Esophagus muscularis mucosa (tissue), 4 donors: ENCODE measurements at regions not wholly inside any gene's neighbourhood (a gene's known extent, or its start where the extent isn't known, plus 50 kb on each side); places are given as distances from the start of the nearest gene placed in this dataset.

Experiments
- DNase-seq: peaks from one replicate; pipeline ENCODE4 v3.0.0-alpha.2; 2017; ENCODE audit errors: extremely low spot score
- H3K27ac ChIP-seq, 4 donors: fragments of 200-600 bp; sonication (generic); replicated peaks in 1 of 4; 1 replicate in 3 of 4; 2 replicates in 1 of 4; pipeline ENCODE4 v1.5.1; 2016 to 2019; ENCODE audit warnings: mild to moderate bottlenecking in 1 of 4
- H3K27me3 ChIP-seq, 4 donors: fragments of 200-600 bp; sonication (generic); one replicate each; pipeline versions ENCODE4 v1.5.1 to v1.6.0; 2016 to 2019
- H3K36me3 ChIP-seq, 4 donors: fragments of 200-600 bp; sonication (generic); one replicate each; pipeline ENCODE4 v1.5.1; 2016 to 2019
- H3K4me1 ChIP-seq, 4 donors: fragments of 200-600 bp; sonication (generic); one replicate each; pipeline ENCODE4 v1.5.1; 2016 to 2019
- H3K4me3 ChIP-seq, 4 donors: fragments of 200-600 bp; sonication (generic); 1 replicate in 2 of 4; 2 replicates in 2 of 4; pipeline ENCODE4 v1.5.1; 2016 to 2019; ENCODE audit warnings: mild to moderate bottlenecking in 4 of 4, moderate library complexity in 1 of 4
- H3K9me3 ChIP-seq, 4 donors: fragments of 200-600 bp; sonication (generic); 1 replicate in 3 of 4; 2 replicates in 1 of 4; pipeline ENCODE4 v1.5.1; 2016 to 2019
- EP300 ChIP-seq: sonication (generic); formaldehyde crosslinking; IDR thresholded peaks from one replicate; pipeline ENCODE4 v1.6.1; 2017; ENCODE audit warnings: antibody characterized with exemption
- POLR2A ChIP-seq: fragments of 450-650 bp; IDR thresholded peaks from one replicate; pipeline ENCODE4 v1.6.1; 2017; ENCODE audit warnings: antibody characterized with exemption, moderate library complexity, mild to moderate bottlenecking, low read depth
- POLR2AphosphoS5 ChIP-seq, 2 donors: sonication (generic); formaldehyde crosslinking; IDR thresholded peaks; one replicate each; pipeline ENCODE4 v1.6.1; 2017; ENCODE audit warnings: antibody characterized with exemption in 2 of 2
- WGBS: methylation state at CpG from one replicate; pipeline ENCODE4 v1.1.5; 2018; 5-methylcytosine and 5-hydroxymethylcytosine counted together
- intact Hi-C: fragments of 100-400 bp; cut with DNase I; formaldehyde crosslinking; loops from one replicate; pipeline ENCODE4 v1.15.1; 2023
- TF ChIP-seq, protein P1 (sequence below), 3 experiments: fragments of 200-600 bp in 2 of 3; fragments of 450-650 bp in 1 of 3; sonication (generic) in 2 of 3; IDR thresholded peaks; one replicate each; pipeline ENCODE4 v1.5.1; 2017 to 2019; ENCODE audit warnings: antibody characterized with exemption in 3 of 3, mild to moderate bottlenecking in 2 of 3, moderate library complexity in 1 of 3

DNA sequence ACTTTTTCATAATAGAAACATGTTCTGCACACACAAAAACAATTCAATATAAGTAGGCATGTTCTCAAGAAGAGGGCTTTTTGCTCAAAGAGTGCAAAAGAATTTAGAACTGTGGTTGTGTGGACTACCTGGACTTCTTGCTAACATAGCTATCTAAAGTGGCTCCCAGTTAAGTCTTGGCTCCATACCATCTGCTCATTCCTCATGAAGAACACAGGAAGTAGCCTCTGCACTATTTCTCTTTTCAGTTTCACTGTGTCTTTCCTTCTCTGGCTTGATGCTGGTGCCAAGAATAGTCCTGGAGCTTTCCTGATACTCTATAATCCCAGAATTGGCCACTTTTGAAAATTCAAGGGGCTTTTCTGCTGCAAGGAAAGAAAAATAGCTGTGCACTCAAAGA, 127.4 kb downstream of the CCER1 start:
- intact Hi-C loops = no loop called here
- no peaks in the 10 kb centered on the region for H3K27me3 ChIP-seq
- H3K4me3 ChIP-seq = no peak overlapping the region
- H3K36me3 ChIP-seq = no peaks in the 10 kb centered on the region
- no peak for TF ChIP-seq EP300
- TF ChIP-seq, protein P1, sequence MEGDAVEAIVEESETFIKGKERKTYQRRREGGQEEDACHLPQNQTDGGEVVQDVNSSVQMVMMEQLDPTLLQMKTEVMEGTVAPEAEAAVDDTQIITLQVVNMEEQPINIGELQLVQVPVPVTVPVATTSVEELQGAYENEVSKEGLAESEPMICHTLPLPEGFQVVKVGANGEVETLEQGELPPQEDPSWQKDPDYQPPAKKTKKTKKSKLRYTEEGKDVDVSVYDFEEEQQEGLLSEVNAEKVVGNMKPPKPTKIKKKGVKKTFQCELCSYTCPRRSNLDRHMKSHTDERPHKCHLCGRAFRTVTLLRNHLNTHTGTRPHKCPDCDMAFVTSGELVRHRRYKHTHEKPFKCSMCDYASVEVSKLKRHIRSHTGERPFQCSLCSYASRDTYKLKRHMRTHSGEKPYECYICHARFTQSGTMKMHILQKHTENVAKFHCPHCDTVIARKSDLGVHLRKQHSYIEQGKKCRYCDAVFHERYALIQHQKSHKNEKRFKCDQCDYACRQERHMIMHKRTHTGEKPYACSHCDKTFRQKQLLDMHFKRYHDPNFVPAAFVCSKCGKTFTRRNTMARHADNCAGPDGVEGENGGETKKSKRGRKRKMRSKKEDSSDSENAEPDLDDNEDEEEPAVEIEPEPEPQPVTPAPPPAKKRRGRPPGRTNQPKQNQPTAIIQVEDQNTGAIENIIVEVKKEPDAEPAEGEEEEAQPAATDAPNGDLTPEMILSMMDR (IDR thresholded peaks at IDR 0.05) = no peak
- no peak for TF ChIP-seq POLR2A
- TF ChIP-seq POLR2AphosphoS5 (IDR thresholded peaks at IDR 0.05) = no peak
- no peak for DNase-seq
- H3K9me3 ChIP-seq = no peaks in the 10 kb centered on the region
- no peaks in the 10 kb centered on the region for H3K4me1 ChIP-seq
- no peak overlapping the region for H3K27ac ChIP-seq

DNA sequence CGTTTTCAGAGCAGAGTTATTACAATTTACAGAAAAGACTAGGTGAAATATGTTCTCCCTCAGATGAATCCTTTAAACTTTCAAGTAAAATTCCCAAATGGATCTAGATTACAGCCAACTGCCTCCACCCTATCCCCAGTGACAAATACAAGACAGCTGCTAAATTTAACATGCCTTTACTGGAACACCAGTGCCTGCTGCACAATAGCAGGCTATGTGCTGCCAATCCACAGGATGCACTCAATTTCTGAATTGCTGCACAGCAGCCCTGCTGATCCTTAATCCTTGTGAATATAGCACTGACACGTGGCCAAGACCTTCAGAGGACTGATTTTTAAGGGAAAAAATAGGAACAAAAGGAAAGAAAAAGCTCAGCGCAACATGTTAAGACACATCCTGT, 128.9 kb downstream of the CCER1 start:
- Histone ChIP-seq H3K36me3 (no peaks in the 10 kb centered on the region), H3K9me3 (no peaks in the 10 kb centered on the region), H3K4me3 (no peak overlapping the region), H3K4me1 (no peaks in the 10 kb centered on the region), H3K27ac (no peak overlapping the region), H3K27me3 (no peaks in the 10 kb centered on the region)
- WGBS = 54% methylated on average over 3 of the region's 3 CpGs
- TF ChIP-seq EP300 (no peak), POLR2A (no peak), POLR2AphosphoS5 (IDR thresholded peaks at IDR 0.05) (no peak)
- TF ChIP-seq, protein P1 (IDR thresholded peaks at IDR 0.05) = no peak
- intact Hi-C loops = no loop called here
- no peak for DNase-seq

DNA sequence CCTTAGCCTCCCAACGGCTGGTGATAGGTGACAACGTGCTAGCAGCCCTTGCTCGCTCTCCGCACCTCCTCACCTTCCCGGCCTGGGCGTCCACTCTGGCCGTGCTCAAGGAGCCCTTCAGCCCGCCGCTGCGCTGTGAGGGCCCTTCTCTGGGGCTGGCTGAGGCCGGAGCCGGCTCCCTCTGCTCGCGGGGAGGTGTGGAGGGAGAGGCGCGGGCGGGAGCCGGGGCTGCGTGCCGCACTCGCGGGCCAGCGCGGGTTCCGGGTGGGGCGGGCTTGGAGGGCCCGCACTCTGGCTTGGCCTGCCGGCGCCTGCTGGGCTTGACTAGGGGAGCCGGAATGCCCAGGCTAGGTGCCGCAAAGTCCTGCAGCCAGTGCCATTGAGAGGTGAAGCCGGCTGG, 131.1 kb downstream of the CCER1 start:
- Histone ChIP-seq H3K4me1 (no peaks in the 10 kb centered on the region), H3K9me3 (no peaks in the 10 kb centered on the region), H3K36me3 (no peaks in the 10 kb centered on the region), H3K27me3 (no peaks in the 10 kb centered on the region), H3K4me3 (no peak overlapping the region), H3K27ac (no peak overlapping the region)
- no peak for DNase-seq
- intact Hi-C loops = no loop called here
- no peak for TF ChIP-seq EP300
- TF ChIP-seq POLR2AphosphoS5 (IDR thresholded peaks at IDR 0.05) = no peak
- TF ChIP-seq, protein P1 (IDR thresholded peaks at IDR 0.05) = no peak
- no peak for TF ChIP-seq POLR2A
- 96% methylated on average over 29 of the region's 32 CpGs for WGBS

DNA sequence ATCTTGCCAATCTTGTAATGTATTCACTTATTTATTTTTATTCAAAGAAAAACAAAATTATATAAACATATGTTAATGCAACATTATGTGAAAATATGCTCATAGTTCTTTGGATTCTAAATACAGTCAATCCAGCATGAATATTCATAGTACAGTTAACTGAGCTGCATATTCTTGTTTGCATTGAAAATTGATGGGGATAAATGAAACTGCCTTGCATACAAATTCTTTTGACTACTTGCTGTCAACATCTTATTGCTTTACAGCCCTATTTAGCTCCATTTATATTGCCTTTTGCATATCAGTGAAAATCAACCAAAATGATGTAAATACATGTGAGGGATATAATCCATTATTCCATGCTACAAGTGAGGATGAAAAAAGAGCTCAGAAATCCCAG, 135.3 kb downstream of the CCER1 start:
- Histone ChIP-seq H3K27ac (no peak overlapping the region), H3K4me1 (no peaks in the 10 kb centered on the region), H3K36me3 (no peaks in the 10 kb centered on the region), H3K9me3 (no peaks in the 10 kb centered on the region), H3K27me3 (no peaks in the 10 kb centered on the region), H3K4me3 (no peak overlapping the region)
- TF ChIP-seq EP300 = no peak
- no peak for TF ChIP-seq POLR2AphosphoS5 (IDR thresholded peaks at IDR 0.05)
- no peak for TF ChIP-seq POLR2A
- TF ChIP-seq, protein P1 (IDR thresholded peaks at IDR 0.05) = no peak
- intact Hi-C loops = no loop called here
- DNase-seq = no peak

DNA sequence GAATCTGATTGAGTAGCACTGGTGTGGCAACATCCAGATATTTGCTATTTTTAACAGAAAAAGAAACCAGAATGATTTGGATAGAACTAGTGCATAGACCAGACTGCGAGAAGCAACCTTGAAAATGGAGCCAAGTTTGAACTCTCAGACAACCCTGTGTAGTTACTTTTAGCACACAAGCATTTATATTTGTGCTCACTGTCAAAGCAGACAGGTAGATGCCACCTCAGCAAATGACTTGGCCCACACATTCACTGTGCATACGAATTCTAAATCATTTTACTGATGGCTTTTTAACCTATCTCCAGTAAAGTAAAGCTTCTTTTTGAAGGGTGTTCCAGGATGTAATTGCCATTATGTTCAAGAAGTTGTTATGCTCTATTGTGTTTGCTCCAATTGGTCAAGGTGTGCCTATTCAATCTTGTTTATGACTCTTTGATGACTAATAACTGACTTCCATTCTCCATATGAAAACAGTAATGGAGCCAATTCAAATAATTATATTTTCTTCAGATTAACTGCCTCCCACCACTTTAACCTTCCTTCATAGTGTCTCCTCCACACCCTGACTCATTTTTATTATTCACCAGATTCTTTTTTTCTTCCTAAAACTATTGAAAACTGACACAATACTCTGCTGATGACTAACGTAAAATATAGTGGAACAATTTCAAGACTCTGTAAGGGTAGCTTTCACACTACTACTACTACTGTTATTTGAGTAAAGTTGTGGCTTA, 138.5 kb downstream of the CCER1 start:
- TF ChIP-seq, protein P1 (IDR thresholded peaks at IDR 0.05) = no peak
- TF ChIP-seq POLR2A = no peak
- no peaks in the 10 kb centered on the region for H3K36me3 ChIP-seq
- H3K9me3 ChIP-seq = no peaks in the 10 kb centered on the region
- H3K4me1 ChIP-seq = no peaks in the 10 kb centered on the region
- 77% methylated on average over 3 of the region's 3 CpGs for WGBS
- DNase-seq = no peak
- intact Hi-C loops = no loop called here
- H3K4me3 ChIP-seq = no peak overlapping the region
- H3K27me3 ChIP-seq = no peaks in the 10 kb centered on the region
- H3K27ac ChIP-seq = no peak overlapping the region
